Neural progenitor cell (in vitro differentiated cells): ENCODE measurements at regions not wholly inside any gene's neighbourhood (a gene's known extent, or its start where the extent isn't known, plus 50 kb on each side); places are given as distances from the start of the nearest gene placed in this dataset.

Experiments used
- DNase-seq: peaks from one replicate; pipeline ENCODE4 v3.0.0-alpha.2; 2016; ENCODE audit warnings: low spot score
- H2AFZ ChIP-seq: fragments of 200-600 bp; sonication (generic); replicated peaks from 2 replicates; pipeline ENCODE4 v1.6.1; 2016; ENCODE audit warnings: antibody characterized with exemption
- H3F3A ChIP-seq: fragments of 200-600 bp; sonication (generic); 2 replicates; pipeline ENCODE4 v1.6.1; 2016; ENCODE audit warnings: antibody characterized with exemption, low read depth
- H3K27ac ChIP-seq: fragments of 200-600 bp; sonication (generic); 2 replicates; pipeline ENCODE4 v1.5.1; 2016; ENCODE audit warnings: mild to moderate bottlenecking
- H3K27me3 ChIP-seq: fragments of 200-600 bp; sonication (generic); 2 replicates; pipeline ENCODE4 v1.6.1; 2016; ENCODE audit warnings: mild to moderate bottlenecking, moderate library complexity
- H3K36me3 ChIP-seq: fragments of 200-600 bp; sonication (generic); 2 replicates; pipeline ENCODE4 v1.5.1; 2016
- H3K4me1 ChIP-seq: fragments of 200-600 bp; sonication (generic); 2 replicates; pipeline ENCODE4 v1.6.1; 2016; ENCODE audit warnings: mixed run types
- H3K4me2 ChIP-seq: fragments of 200-600 bp; sonication (generic); 2 replicates; pipeline ENCODE4 v1.6.1; 2016
- H3K4me3 ChIP-seq: fragments of 200-600 bp; sonication (generic); 2 replicates; pipeline ENCODE4 v1.5.1; 2016
- H3K79me2 ChIP-seq: fragments of 200-600 bp; sonication (generic); 2 replicates; pipeline ENCODE4 v1.6.1; 2016; ENCODE audit warnings: low read depth
- H3K9ac ChIP-seq: fragments of 200-600 bp; sonication (generic); 2 replicates; pipeline ENCODE4 v1.6.1; 2016
- H3K9me3 ChIP-seq: fragments of 200-600 bp; sonication (generic); 2 replicates; pipeline ENCODE4 v1.5.1; 2016; ENCODE audit warnings: low read depth
- H4K20me1 ChIP-seq: fragments of 200-600 bp; sonication (generic); 2 replicates; pipeline ENCODE4 v1.6.1; 2016; ENCODE audit warnings: low read depth
- H3K27ac Mint-ChIP-seq: 3 replicates; pipeline ENCODE4 v1.8.0; 2021; ENCODE audit warnings: mixed read lengths
- H3K27me3 Mint-ChIP-seq: 2 replicates; pipeline ENCODE4 v1.8.0; 2022; ENCODE audit warnings: low read depth, mild to moderate bottlenecking, inconsistent platforms, moderate library complexity, mixed read lengths; ENCODE audit not compliant: insufficient read depth
- H3K36me3 Mint-ChIP-seq: 3 replicates; pipeline ENCODE4 v1.8.0; 2021; ENCODE audit warnings: mixed read lengths
- H3K4me1 Mint-ChIP-seq: 3 replicates; pipeline ENCODE4 v1.8.0; 2021; ENCODE audit warnings: mixed read lengths
- H3K4me3 Mint-ChIP-seq: 3 replicates; pipeline ENCODE4 v1.8.0; 2021; ENCODE audit warnings: mild to moderate bottlenecking, moderate library complexity, mixed read lengths
- H3K9me3 Mint-ChIP-seq: 3 replicates; pipeline ENCODE4 v1.8.0; 2020; ENCODE audit warnings: mixed read lengths
- CTCF ChIP-seq: fragments of 200-600 bp; sonication (generic); IDR thresholded peaks from 2 replicates; pipeline ENCODE4 v1.5.1; 2017; ENCODE audit warnings: antibody characterized with exemption, mild to moderate bottlenecking
- EZH2 ChIP-seq: fragments of 200-600 bp; sonication (generic); IDR thresholded peaks from 2 replicates; pipeline ENCODE4 v1.6.1; 2017; ENCODE audit warnings: antibody characterized with exemption, mild to moderate bottlenecking, moderate library complexity
- EZH2phosphoT487 ChIP-seq: fragments of 200-600 bp; sonication (generic); IDR thresholded peaks from 2 replicates; pipeline ENCODE4 v1.6.1; 2017; ENCODE audit warnings: antibody characterized with exemption

GRCh38 chr5:2920312-2920711, 168.8 kb upstream of the IRX2 start:
- TF ChIP-seq EZH2: no peak
- TF ChIP-seq CTCF: no peak
- TF ChIP-seq EZH2phosphoT487: no peak

DNA sequence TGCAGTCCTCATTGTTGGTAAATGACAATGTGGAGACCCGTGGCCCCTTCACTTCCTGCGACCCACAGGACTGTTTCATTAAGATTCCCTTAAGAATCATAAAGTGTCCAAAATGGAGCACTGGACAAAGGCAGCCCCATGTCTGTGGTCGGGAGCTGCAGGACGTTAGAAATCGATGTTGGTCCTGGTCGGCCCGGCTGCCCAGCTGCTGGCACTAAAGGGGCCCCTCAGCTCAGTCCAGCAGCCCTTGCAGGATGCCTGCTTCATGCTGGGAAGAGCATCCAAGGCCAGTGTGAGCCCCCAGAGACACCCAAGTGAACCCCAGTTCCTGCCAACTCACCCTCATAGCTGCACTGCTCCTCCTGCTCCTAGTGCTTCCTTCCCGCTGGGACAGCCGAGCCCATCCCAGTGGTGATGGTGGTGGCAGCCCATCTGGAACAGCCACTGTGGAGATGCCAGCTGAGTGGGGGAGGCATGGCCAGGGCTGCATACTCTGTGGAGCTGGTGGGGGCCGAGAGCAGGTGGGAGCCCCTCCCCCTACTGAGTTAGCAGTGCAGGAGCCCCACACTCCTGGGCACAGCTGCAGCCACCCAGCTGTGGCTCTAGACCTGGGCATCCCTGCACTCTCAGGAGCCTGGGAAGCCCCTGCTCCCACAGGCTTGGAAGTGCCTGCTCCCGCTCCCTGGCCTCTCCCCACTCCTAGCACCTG, 168.0 kb upstream of the IRX2 start:
- H3K9me3 Mint-ChIP-seq: peaks cover 6% of the 10 kb centered on the region
- no peak overlapping the region for H3K27ac ChIP-seq
- no peak overlapping the region for H3K9ac ChIP-seq
- H3K4me3 ChIP-seq: no peak overlapping the region
- peaks cover 8% of the 10 kb centered on the region for H3F3A ChIP-seq
- peaks cover 11% of the 10 kb centered on the region for H3K4me1 ChIP-seq
- H3K4me1 Mint-ChIP-seq: peaks cover 6% of the 10 kb centered on the region
- no peak overlapping the region for H3K4me3 Mint-ChIP-seq
- H3K27me3 ChIP-seq: peaks cover 14% of the 10 kb centered on the region
- H3K36me3 ChIP-seq: no peaks in the 10 kb centered on the region
- TF ChIP-seq EZH2: no peak
- no peak for TF ChIP-seq CTCF
- TF ChIP-seq EZH2phosphoT487: no peak
- H3K79me2 ChIP-seq: no peaks in the 10 kb centered on the region
- no peak for DNase-seq
- no peak overlapping the region for H2AFZ ChIP-seq
- no peaks in the 10 kb centered on the region for H3K9me3 ChIP-seq
- H3K4me2 ChIP-seq: no peak overlapping the region
- no peaks in the 10 kb centered on the region for H4K20me1 ChIP-seq
- H3K27me3 Mint-ChIP-seq: peaks cover 5% of the 10 kb centered on the region
- H3K27ac Mint-ChIP-seq: no peak overlapping the region
- H3K36me3 Mint-ChIP-seq: no peaks in the 10 kb centered on the region

More at GRCh38 chr5:2920312-2920711, 168.8 kb upstream of the IRX2 start:
- Histone ChIP-seq H3K79me2 (no peaks in the 10 kb centered on the region), H3K27me3 (peaks cover 5% of the 10 kb centered on the region), H2AFZ (no peak overlapping the region), H3F3A (peaks cover 5% of the 10 kb centered on the region), H3K9me3 (no peaks in the 10 kb centered on the region), H3K27ac (no peak overlapping the region), H3K36me3 (no peaks in the 10 kb centered on the region), H3K9ac (no peak overlapping the region), H4K20me1 (no peaks in the 10 kb centered on the region), H3K4me3 (no peak overlapping the region), H3K4me1 (peaks cover 3% of the 10 kb centered on the region), H3K4me2 (no peak overlapping the region)
- no peak overlapping the region for H3K4me3 Mint-ChIP-seq
- H3K4me1 Mint-ChIP-seq: peaks cover under 1% of the 10 kb centered on the region
- H3K27me3 Mint-ChIP-seq: peaks cover 5% of the 10 kb centered on the region
- peaks cover 8% of the 10 kb centered on the region for H3K9me3 Mint-ChIP-seq
- H3K36me3 Mint-ChIP-seq: no peaks in the 10 kb centered on the region
- no peak overlapping the region for H3K27ac Mint-ChIP-seq
- no peak for DNase-seq

DNA sequence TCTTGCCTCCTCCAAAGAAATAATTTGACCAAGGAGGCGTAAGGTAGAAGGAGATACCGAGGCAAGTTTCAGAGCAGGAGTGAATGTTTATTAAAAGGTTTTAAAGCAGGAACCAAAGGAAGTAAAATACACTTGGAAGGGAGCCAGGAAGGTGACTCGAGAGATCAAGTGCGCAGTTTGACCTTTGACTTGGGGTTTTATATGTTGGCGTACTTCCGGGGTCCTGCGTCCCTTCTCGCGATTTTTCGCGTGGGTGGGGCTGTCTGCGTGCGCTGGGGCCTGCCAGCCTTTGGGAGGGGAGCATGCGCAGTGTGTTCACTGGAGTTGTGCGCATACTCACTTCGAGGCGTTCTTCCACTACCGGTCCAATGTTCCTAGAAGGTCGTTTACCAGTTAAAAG, 166.0 kb upstream of the IRX2 start:
- H3K4me3 Mint-ChIP-seq: no peak overlapping the region
- Histone ChIP-seq H3K4me3 (no peak overlapping the region), H3K27me3 (peaks cover 16% of the 10 kb centered on the region), H3K27ac (no peak overlapping the region), H3F3A (peaks cover 8% of the 10 kb centered on the region), H3K36me3 (no peaks in the 10 kb centered on the region), H3K9ac (no peak overlapping the region), H3K4me2 (no peak overlapping the region), H3K79me2 (no peaks in the 10 kb centered on the region), H3K9me3 (no peaks in the 10 kb centered on the region), H2AFZ (no peak overlapping the region), H4K20me1 (no peaks in the 10 kb centered on the region), H3K4me1 (peaks cover 11% of the 10 kb centered on the region)
- H3K27me3 Mint-ChIP-seq: peaks cover 3% of the 10 kb centered on the region
- no peaks in the 10 kb centered on the region for H3K36me3 Mint-ChIP-seq
- H3K4me1 Mint-ChIP-seq: peaks cover 6% of the 10 kb centered on the region
- no peak overlapping the region for H3K27ac Mint-ChIP-seq
- DNase-seq: no peak
- H3K9me3 Mint-ChIP-seq: peaks cover 6% of the 10 kb centered on the region
- no peak for TF ChIP-seq CTCF
- no peak for TF ChIP-seq EZH2
- no peak for TF ChIP-seq EZH2phosphoT487
